ENCODE measurements at regions not wholly inside any gene's neighbourhood (a gene's known extent, or its start where the extent isn't known, plus 50 kb on each side); places are given as distances from the start of the nearest gene placed in this dataset.

DNA sequence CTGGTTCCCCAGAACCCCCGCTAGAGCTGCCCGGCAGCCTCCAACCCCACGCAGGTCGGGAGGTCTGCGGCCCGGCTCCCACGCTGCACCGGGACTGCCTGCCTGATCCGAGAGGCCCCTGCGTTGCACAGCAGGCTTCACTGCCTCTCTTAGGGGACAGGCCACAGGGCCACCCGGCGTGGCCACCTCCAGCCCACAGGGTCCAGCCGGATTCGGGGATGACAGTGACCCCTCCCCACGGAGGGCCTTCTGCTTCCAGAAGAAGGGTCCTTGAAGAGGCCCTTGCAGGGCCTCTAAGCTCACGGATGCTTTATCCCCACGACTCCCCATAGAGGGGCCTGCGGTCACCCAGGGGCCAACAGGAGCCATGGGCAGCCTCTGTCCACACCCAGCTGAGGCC, 66.1 kb upstream of the PPP1R26 start:
- DNase-seq (ENCODE audit: low spot score): peak; percentile 65
- H3K27ac ChIP-seq: no peak overlapping the region
- TF ChIP-seq, protein P1, sequence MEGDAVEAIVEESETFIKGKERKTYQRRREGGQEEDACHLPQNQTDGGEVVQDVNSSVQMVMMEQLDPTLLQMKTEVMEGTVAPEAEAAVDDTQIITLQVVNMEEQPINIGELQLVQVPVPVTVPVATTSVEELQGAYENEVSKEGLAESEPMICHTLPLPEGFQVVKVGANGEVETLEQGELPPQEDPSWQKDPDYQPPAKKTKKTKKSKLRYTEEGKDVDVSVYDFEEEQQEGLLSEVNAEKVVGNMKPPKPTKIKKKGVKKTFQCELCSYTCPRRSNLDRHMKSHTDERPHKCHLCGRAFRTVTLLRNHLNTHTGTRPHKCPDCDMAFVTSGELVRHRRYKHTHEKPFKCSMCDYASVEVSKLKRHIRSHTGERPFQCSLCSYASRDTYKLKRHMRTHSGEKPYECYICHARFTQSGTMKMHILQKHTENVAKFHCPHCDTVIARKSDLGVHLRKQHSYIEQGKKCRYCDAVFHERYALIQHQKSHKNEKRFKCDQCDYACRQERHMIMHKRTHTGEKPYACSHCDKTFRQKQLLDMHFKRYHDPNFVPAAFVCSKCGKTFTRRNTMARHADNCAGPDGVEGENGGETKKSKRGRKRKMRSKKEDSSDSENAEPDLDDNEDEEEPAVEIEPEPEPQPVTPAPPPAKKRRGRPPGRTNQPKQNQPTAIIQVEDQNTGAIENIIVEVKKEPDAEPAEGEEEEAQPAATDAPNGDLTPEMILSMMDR (IDR thresholded peaks at IDR 0.05): no peak

DNA sequence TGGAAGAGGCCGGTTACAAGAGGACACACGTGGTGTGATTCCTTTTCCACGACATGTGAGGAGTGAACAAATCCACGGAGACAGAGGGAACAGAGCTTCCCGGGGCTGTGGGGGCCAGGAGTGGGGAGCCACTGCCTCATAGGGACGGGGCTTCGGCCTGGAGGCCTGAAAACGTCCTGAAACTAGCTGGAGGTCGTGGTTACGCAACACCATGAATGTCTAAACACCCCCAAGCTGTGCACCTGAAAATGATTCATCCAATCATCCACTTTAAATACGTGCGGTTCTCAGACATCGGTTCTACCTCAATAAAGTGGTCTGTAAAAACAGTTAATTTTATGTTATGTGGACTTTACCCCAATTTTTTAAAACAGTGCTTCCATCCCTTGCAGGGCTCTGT, 65.3 kb upstream of the PPP1R26 start:
- TF ChIP-seq, protein P1 (IDR thresholded peaks at IDR 0.05): no peak
- Histone ChIP-seq H3K27ac (no peak overlapping the region), H3K4me3 (no peak overlapping the region)
- no peak for DNase-seq (ENCODE audit: low spot score)

More for the DNA sequence above, 66.1 kb upstream of the PPP1R26 start:
- no peak overlapping the region for H3K4me3 ChIP-seq

DNA sequence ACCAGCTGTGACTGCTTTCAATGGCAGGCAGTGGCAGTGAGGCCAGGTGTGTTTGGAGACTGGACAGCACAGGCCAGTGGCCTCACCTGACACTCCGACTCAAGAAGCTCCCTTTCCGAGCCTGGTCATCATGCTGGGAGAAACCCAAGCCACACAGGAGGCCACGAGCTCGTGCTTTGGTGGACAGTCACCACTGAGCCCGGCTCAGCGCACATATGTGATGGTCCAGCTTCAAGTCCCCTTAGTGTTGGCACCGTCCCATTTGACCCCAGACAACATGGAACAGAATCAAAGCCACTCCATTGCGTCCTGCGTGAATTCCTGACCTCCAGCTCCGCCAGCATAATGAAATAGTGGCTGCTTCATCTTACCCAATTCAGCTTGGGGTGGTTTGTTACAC, 64.0 kb upstream of the PPP1R26 start:
- no peak overlapping the region for H3K27ac ChIP-seq
- H3K4me3 ChIP-seq: no peak overlapping the region
- TF ChIP-seq, protein P1 (IDR thresholded peaks at IDR 0.05): no peak
- DNase-seq (ENCODE audit: low spot score): no peak

DNA sequence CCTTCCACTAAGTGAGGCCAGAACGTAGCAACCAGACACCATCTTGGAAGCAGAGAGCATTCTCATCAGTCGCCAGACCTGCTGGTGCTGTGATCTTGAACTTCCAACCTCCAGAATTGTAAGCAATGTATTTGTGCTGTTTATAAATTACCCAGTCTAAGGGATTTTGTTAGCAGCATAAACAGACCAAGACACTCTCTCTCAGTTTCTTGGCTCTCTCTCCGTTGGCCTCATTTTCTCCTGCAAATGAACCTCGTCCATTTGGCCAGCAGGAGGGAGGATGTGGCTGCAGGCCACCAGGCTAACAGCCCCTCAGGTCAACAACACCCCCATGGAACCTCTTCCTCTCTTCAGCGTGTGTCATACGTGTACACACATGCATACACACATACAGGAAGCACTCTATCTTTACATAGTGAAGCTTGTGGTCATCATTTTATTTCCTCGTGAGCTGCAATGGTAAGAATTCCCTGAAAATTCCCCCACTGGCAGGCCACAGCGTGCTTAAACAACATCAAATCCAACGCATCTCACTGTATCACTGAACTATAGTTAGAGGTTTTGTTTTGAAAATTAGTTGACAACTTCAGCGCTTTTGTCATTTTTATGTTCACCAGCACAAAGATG, 62.8 kb upstream of the PPP1R26 start:
- DNase-seq (ENCODE audit: low spot score): no peak

DNA sequence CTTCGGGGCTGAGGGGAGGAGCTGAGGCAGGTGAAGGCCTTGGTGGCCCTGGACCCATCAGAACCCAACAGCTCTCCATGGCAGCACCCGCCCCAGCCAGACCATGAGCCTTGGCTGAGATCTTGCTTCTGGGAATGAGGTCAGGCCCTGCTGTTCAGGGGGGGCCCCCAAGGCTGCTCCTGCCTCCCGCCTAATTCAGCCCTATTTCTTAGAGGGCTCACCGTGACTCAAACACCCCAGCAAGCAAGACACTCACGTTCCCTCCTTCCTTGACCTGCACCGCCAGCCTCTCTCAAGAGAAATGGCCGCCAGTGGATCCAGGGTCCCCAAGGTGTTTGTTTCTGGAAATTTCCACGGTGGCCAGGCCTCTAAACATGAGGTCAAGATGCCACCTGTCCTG, 61.4 kb upstream of the PPP1R26 start:
- no peak overlapping the region for H3K4me3 ChIP-seq
- H3K27ac ChIP-seq: no peak overlapping the region
- TF ChIP-seq, protein P1 (IDR thresholded peaks at IDR 0.05): no peak
- DNase-seq (ENCODE audit: low spot score): no peak

More for the DNA sequence above, 62.8 kb upstream of the PPP1R26 start:
- no peak overlapping the region for H3K4me3 ChIP-seq
- H3K27ac ChIP-seq: no peak overlapping the region
- TF ChIP-seq, protein P1 (IDR thresholded peaks at IDR 0.05): no peak

DNA sequence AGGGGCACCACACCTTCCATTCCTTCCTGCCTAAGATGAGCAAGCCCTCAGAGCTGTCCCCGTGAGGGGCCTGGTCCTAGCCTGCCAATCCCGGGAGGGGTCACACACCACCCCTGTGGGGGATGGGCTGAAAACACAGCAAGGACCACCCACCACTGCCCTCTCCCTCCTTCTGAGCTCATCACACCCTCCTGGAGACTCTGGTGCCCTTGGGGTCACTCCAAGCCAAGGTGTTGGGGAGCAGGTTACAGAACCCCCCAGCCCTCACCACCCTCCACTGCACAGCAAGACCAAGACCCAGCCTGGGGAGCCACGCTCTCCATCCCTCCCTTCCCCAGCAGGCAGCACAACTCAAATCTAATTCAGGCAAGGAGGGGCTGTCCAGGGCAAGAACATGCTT, 60.5 kb upstream of the PPP1R26 start:
- TF ChIP-seq, protein P1 (IDR thresholded peaks at IDR 0.05): no peak
- Histone ChIP-seq H3K27ac (no peak overlapping the region), H3K4me3 (no peak overlapping the region)
- no peak for DNase-seq (ENCODE audit: low spot score)

DNA sequence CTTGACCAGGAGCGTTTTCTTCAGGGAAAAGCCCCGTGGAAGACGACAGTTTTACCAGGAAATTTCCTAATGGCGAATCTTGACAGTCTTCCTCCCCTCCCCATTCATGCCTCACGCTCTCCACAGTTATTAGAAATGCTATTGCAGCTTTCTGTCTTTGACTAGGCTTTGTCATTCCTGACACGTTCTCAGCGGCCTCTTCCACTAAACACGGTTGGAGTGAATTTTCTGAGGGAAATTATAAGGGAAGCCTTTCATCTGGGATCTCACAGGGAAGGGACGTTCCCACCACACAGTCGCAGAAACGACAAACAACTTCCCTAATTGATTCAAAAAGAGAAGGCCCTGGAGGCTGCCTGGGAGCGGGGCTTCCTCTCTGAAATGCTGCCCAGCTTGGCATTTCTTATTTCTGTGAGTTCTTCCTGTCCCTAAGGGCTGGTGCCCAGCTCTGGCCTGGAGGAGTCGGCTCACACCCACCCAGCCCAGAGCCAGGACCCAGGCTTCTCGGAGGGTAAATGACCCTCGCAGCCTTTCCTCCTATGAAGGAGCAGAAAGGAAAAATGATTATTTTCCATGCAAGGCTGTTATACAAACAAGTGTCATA, 57.1 kb upstream of the PPP1R26 start:
- TF ChIP-seq, protein P1 (IDR thresholded peaks at IDR 0.05): no peak
- Histone ChIP-seq H3K27ac (no peak overlapping the region), H3K4me3 (no peak overlapping the region)
- DNase-seq (ENCODE audit: low spot score): no peak

Data from coronary artery (tissue), 2 donors.